Activated effector memory CD4-positive, alpha-beta T cell treated with anti-CD3 and anti-CD28 coated beads, Interleukin-2, amount 50 U/mL, for 16 hours (primary cell): ENCODE measurements at regions not wholly inside any gene's neighbourhood (a gene's known extent, or its start where the extent isn't known, plus 50 kb on each side); places are given as distances from the start of the nearest gene placed in this dataset.

Source experiments
- DNase-seq: peaks from one replicate; pipeline ENCODE4 v3.0.0-alpha.2; 2020

- no peak for DNase-seq
Measured at GRCh38 chr6:2502096-2502997, 248.4 kb downstream of the MYLK4 start.

- no peak for DNase-seq
Measured at GRCh38 chr6:2497922-2498623, 252.6 kb downstream of the MYLK4 start.

GRCh38 chr6:2496291-2496690 is 250.9 kb upstream of the GMDS start:
- DNase-seq = no peak

- DNase-seq = no peak
Measured at GRCh38 chr6:2492686-2493523, 247.5 kb upstream of the GMDS start.

- no peak for DNase-seq
Measured at GRCh38 chr6:2491137-2491536, 245.7 kb upstream of the GMDS start.

GRCh38 chr6:2488578-2488977 is 243.2 kb upstream of the GMDS start:
- DNase-seq = no peak

GRCh38 chr6:2485116-2485515 is 239.7 kb upstream of the GMDS start:
- no peak for DNase-seq

GRCh38 chr6:2482773-2483172 is 237.4 kb upstream of the GMDS start:
- DNase-seq = no peak

GRCh38 chr6:2481307-2481706 is 235.9 kb upstream of the GMDS start:
- DNase-seq = no peak

- DNase-seq = no peak
Measured at GRCh38 chr6:2480267-2480966, 235.0 kb upstream of the GMDS start.

- no peak for DNase-seq
Measured at GRCh38 chr6:2478200-2478599, 232.8 kb upstream of the GMDS start.

- no peak for DNase-seq
Measured at GRCh38 chr6:2477666-2478065, 232.3 kb upstream of the GMDS start.

GRCh38 chr6:2477250-2477649 is 231.8 kb upstream of the GMDS start:
- no peak for DNase-seq

- DNase-seq = no peak
Measured at GRCh38 chr6:2476376-2476775, 231.0 kb upstream of the GMDS start.

GRCh38 chr6:2471472-2471871 is 226.1 kb upstream of the GMDS start:
- no peak for DNase-seq

- DNase-seq = no peak
Measured at GRCh38 chr6:2469428-2469827, 224.0 kb upstream of the GMDS start.

GRCh38 chr6:2468601-2468955 is 223.2 kb upstream of the GMDS start:
- DNase-seq = no peak

GRCh38 chr6:2467929-2468600 is 222.7 kb upstream of the GMDS start:
- no peak for DNase-seq

GRCh38 chr6:2465336-2465735 is 219.9 kb upstream of the GMDS start:
- DNase-seq = no peak

GRCh38 chr6:2464641-2465040 is 219.2 kb upstream of the GMDS start:
- DNase-seq = no peak

GRCh38 chr6:2462831-2463230 is 217.4 kb upstream of the GMDS start:
- DNase-seq = no peak

- no peak for DNase-seq
Measured at GRCh38 chr6:2460216-2460745, 214.9 kb upstream of the GMDS start.
